GM12878 (cell line): ENCODE measurements at regions not wholly inside any gene's neighbourhood (a gene's known extent, or its start where the extent isn't known, plus 50 kb on each side); places are given as distances from the start of the nearest gene placed in this dataset.

Experiments
- ATAC-seq: fragments of 200-7000 bp; cut with Tn5 transposase; 3 replicates; pipeline ENCODE4 v1.9.1; 2020; ENCODE audit warnings: mild to moderate bottlenecking, moderate library complexity
- BruUV-seq: library from RNA; stranded (reverse); fragments of 400-500 nt; replicated peaks from 2 replicates; lab custom pipeline; 2021; lab: Mats Ljungman, UMichigan
- CTCF ChIA-PET: fragments of 300-600 bp; sonication (Branson Sonifier 250); formaldehyde crosslinking; extraction: SDS; loops from one replicate; lab custom pipeline; 2021; ENCODE audit warnings: inconsistent platforms; lab: Yijun Ruan, JAX
- POLR2A ChIA-PET: fragments of 350-600 bp; formaldehyde crosslinking; extraction: SDS; loops from one replicate; lab custom pipeline; 2021; ENCODE audit warnings: inconsistent platforms; lab: Charles Lee
- RAD21 ChIA-PET: fragments of 300-600 bp; sonication (Branson Sonifier 250); formaldehyde crosslinking; loops from one replicate; lab custom pipeline; 2023; ENCODE audit warnings: antibody characterized with exemption; ENCODE audit not compliant: unreplicated experiment; lab: Charles Lee
- SMC1A ChIA-PET: fragments of 300-600 bp; sonication (Branson Sonifier 250); formaldehyde crosslinking; loops from one replicate; lab custom pipeline; 2023; ENCODE audit not compliant: unreplicated experiment, uncharacterized antibody; lab: Charles Lee
- DNase-seq: peaks from one replicate; pipeline ENCODE4 v3.0.0-alpha.2; 2011; ENCODE audit warnings: low read depth, low spot score
- FAIRE-seq: peaks from 3 replicates; lab custom pipeline; 2011; peaks lifted over from hg19 to GRCh38; lab: Jason Lieb, UNC
- H2AFZ ChIP-seq: 2 replicates; pipeline ENCODE4 v1.6.0; 2011; ENCODE audit warnings: low read depth, low read length, control low read depth; ENCODE audit not compliant: control insufficient read depth
- H3K27ac ChIP-seq: 2 replicates; pipeline ENCODE4 v1.5.1; 2011; ENCODE audit warnings: control low read depth; ENCODE audit not compliant: control insufficient read depth, insufficient read depth
- H3K27me3 ChIP-seq, 2 experiments: replicated peaks in 1 of 2; 2 replicates each; pipeline versions ENCODE4 v1.6.0 to v1.6.1; 2011; ENCODE audit warnings: low read length in 1 of 2; ENCODE audit not compliant: control insufficient read depth in 2 of 2, insufficient read depth in 2 of 2
- H3K36me3 ChIP-seq, 2 experiments: 2 replicates each; pipeline ENCODE4 v1.5.1; 2011; ENCODE audit warnings: low read length in 1 of 2; ENCODE audit not compliant: control insufficient read depth in 2 of 2, insufficient read depth in 2 of 2
- H3K4me1 ChIP-seq: 2 replicates; pipeline ENCODE4 v1.6.1; 2011; ENCODE audit warnings: mild to moderate bottlenecking, low read length, moderate library complexity, mixed read lengths; ENCODE audit not compliant: control insufficient read depth, insufficient read depth
- H3K4me2 ChIP-seq: 2 replicates; pipeline ENCODE4 v1.6.0; 2011; ENCODE audit warnings: control low read depth; ENCODE audit not compliant: control insufficient read depth, insufficient read depth
- H3K4me3 ChIP-seq: fragments of 200-600 bp; sonication (generic); 2 replicates; pipeline ENCODE4 v1.5.1; 2016
- H3K79me2 ChIP-seq: 2 replicates; pipeline ENCODE4 v1.6.0; 2011; ENCODE audit warnings: low read length; ENCODE audit not compliant: control insufficient read depth, insufficient read depth
- H3K9ac ChIP-seq: 2 replicates; pipeline ENCODE4 v1.8.0; 2011; ENCODE audit warnings: low read length, control low read depth, mixed read lengths; ENCODE audit not compliant: control insufficient read depth, insufficient read depth
- H3K9me3 ChIP-seq: replicated peaks from 3 replicates; pipeline ENCODE4 v1.5.1; 2011; ENCODE audit warnings: mild to moderate bottlenecking, low read length; ENCODE audit not compliant: control insufficient read depth, insufficient read depth
- H4K20me1 ChIP-seq: 2 replicates; pipeline ENCODE4 v1.6.0; 2011; ENCODE audit not compliant: control insufficient read depth, insufficient read depth
- BHLHE40 ChIP-seq, 2 experiments: fragments of 450-650 bp in 1 of 2; IDR thresholded peaks; 2 replicates each; pipeline ENCODE4 v1.6.1; 2011 to 2017; ENCODE audit warnings: low read depth in 2 of 2, borderline replicate concordance in 1 of 2, improper control_type of control experiment in 1 of 2, low read length in 1 of 2, mild to moderate bottlenecking in 1 of 2
- CHD1 ChIP-seq: IDR thresholded peaks from 2 replicates; pipeline ENCODE4 v1.6.1; 2012; ENCODE audit warnings: low read depth, low read length, improper control_type of control experiment
- FOXK2 ChIP-seq: fragments of 450-650 bp; IDR thresholded peaks from 2 replicates; pipeline ENCODE4 v1.6.1; 2017; ENCODE audit warnings: mild to moderate bottlenecking, moderate library complexity
- HCFC1 ChIP-seq: fragments of 150-350 bp; IDR thresholded peaks from 2 replicates; pipeline ENCODE4 v1.6.1; 2014; ENCODE audit warnings: low read length
- SIN3A ChIP-seq: IDR thresholded peaks from 2 replicates; pipeline ENCODE4 v1.6.1; 2012; ENCODE audit warnings: low read depth, low read length, improper control_type of control experiment
- SPI1 ChIP-seq: IDR thresholded peaks from 2 replicates; pipeline ENCODE4 v1.6.1; 2011; ENCODE audit warnings: low read depth, mild to moderate bottlenecking, low read length, moderate library complexity, borderline replicate concordance; ENCODE audit not compliant: insufficient read depth
- WGBS: methylation state at CpG from one replicate; pipeline ENCODE4 v1.1.6; 2016; ENCODE audit warnings: low lambda C conversion rate; ENCODE audit not compliant: insufficient replicate concordance, insufficient coverage; ENCODE audit errors: missing lambda C conversion rate; 5-methylcytosine and 5-hydroxymethylcytosine counted together
- in situ Hi-C: fragments of 300-500 bp; cut with MboI; formaldehyde crosslinking; loops from 9 replicates; pipeline ENCODE4 v1.14.3; 2018; ENCODE audit warnings: mixed read lengths
- intact Hi-C: fragments of 100-400 bp; cut with micrococcal nuclease; formaldehyde crosslinking; loops from one replicate; pipeline ENCODE4 v1.14.2; 2022; ENCODE audit not compliant: unreplicated experiment
- TF ChIP-seq, protein P1 (sequence below): IDR thresholded peaks from 2 replicates; pipeline ENCODE4 v1.6.1; 2012; ENCODE audit warnings: low read length, inconsistent platforms
- TF ChIP-seq, protein P2 (sequence below), 3 experiments: IDR thresholded peaks in 2 of 3; conservative IDR thresholded peaks in 1 of 3; 2 replicates each; pipeline ENCODE4 v1.5.1; 2011; ENCODE audit warnings: low read depth in 3 of 3, low read length in 3 of 3, mild to moderate bottlenecking in 3 of 3, control low read depth in 2 of 3, moderate library complexity in 2 of 3, inconsistent platforms in 1 of 3, mixed read lengths in 1 of 3; ENCODE audit not compliant: control insufficient read depth in 2 of 3, insufficient read depth in 1 of 3; ENCODE audit errors: extremely low read depth in 1 of 3
- TF ChIP-seq, protein P3 (sequence below): fragments of 450-650 bp; formaldehyde crosslinking; IDR thresholded peaks from 2 replicates; pipeline ENCODE4 v1.5.0; 2022; ENCODE audit warnings: mild to moderate bottlenecking, missing genetic modification characterization

DNA sequence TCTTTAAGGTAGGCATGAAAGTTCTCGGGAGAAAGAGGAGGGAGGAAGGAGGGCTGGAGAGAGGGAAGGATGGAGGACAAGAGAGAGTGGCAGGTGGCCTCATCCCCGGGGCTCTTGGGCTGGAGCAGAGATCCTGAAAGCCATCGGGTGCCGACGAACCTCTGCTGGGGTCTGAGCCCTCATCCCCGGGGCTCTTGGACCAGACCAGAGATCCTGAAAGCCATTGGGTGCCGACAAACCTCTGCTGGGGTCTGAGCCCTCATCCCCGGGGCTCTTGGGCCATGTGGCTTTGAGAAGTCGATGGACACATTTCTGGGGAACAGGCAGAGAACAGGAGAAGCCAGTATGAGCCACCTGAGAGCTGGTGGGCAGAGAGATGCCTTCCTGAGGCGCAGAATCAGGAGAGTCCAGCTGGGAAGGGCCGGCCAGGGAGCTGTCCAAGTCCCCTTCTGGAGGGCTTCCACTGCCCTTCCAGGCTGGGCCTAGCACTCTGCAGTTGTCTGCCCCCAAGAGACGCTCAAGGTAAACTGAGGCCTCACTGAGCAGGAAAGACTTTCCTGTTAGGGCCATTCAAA is 1398.1 kb downstream of the BRD1 start:
- no peak for FAIRE-seq
- Histone ChIP-seq H3K36me3 (no peaks in the 10 kb centered on the region), H3K27ac (no peak overlapping the region), H3K4me2 (no peak overlapping the region), H2AFZ (no peak overlapping the region), H3K79me2 (no peaks in the 10 kb centered on the region), H3K4me3 (no peak overlapping the region), H3K4me1 (no peaks in the 10 kb centered on the region), H3K9me3 (no peaks in the 10 kb centered on the region; the same call in 2 of the 3 replicates), H3K27me3 (no peaks in the 10 kb centered on the region), H4K20me1 (no peaks in the 10 kb centered on the region), H3K9ac (no peak overlapping the region)
- POLR2A ChIA-PET = no interaction called here
- CTCF ChIA-PET = no interaction called here
- RAD21 ChIA-PET = no interaction called here
- 15% methylated on average over 11 of the region's 12 CpGs for WGBS
- intact Hi-C loops = no loop called here
- SMC1A ChIA-PET = no interaction called here
- TF ChIP-seq HCFC1 = no peak
- TF ChIP-seq, protein P1, sequence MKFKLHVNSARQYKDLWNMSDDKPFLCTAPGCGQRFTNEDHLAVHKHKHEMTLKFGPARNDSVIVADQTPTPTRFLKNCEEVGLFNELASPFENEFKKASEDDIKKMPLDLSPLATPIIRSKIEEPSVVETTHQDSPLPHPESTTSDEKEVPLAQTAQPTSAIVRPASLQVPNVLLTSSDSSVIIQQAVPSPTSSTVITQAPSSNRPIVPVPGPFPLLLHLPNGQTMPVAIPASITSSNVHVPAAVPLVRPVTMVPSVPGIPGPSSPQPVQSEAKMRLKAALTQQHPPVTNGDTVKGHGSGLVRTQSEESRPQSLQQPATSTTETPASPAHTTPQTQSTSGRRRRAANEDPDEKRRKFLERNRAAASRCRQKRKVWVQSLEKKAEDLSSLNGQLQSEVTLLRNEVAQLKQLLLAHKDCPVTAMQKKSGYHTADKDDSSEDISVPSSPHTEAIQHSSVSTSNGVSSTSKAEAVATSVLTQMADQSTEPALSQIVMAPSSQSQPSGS = no peak
- TF ChIP-seq, protein P2, sequence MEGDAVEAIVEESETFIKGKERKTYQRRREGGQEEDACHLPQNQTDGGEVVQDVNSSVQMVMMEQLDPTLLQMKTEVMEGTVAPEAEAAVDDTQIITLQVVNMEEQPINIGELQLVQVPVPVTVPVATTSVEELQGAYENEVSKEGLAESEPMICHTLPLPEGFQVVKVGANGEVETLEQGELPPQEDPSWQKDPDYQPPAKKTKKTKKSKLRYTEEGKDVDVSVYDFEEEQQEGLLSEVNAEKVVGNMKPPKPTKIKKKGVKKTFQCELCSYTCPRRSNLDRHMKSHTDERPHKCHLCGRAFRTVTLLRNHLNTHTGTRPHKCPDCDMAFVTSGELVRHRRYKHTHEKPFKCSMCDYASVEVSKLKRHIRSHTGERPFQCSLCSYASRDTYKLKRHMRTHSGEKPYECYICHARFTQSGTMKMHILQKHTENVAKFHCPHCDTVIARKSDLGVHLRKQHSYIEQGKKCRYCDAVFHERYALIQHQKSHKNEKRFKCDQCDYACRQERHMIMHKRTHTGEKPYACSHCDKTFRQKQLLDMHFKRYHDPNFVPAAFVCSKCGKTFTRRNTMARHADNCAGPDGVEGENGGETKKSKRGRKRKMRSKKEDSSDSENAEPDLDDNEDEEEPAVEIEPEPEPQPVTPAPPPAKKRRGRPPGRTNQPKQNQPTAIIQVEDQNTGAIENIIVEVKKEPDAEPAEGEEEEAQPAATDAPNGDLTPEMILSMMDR (IDR thresholded peaks at IDR 0.05 in 2 of 3, conservative IDR thresholded peaks at IDR 0.05 in 1 of 3; ENCODE audit: control insufficient read depth in 2 of 3, extremely low read depth in 1 of 3, insufficient read depth in 1 of 3, low read depth in 3 of 3, low read length in 3 of 3) = no peak
- TF ChIP-seq, protein P3, sequence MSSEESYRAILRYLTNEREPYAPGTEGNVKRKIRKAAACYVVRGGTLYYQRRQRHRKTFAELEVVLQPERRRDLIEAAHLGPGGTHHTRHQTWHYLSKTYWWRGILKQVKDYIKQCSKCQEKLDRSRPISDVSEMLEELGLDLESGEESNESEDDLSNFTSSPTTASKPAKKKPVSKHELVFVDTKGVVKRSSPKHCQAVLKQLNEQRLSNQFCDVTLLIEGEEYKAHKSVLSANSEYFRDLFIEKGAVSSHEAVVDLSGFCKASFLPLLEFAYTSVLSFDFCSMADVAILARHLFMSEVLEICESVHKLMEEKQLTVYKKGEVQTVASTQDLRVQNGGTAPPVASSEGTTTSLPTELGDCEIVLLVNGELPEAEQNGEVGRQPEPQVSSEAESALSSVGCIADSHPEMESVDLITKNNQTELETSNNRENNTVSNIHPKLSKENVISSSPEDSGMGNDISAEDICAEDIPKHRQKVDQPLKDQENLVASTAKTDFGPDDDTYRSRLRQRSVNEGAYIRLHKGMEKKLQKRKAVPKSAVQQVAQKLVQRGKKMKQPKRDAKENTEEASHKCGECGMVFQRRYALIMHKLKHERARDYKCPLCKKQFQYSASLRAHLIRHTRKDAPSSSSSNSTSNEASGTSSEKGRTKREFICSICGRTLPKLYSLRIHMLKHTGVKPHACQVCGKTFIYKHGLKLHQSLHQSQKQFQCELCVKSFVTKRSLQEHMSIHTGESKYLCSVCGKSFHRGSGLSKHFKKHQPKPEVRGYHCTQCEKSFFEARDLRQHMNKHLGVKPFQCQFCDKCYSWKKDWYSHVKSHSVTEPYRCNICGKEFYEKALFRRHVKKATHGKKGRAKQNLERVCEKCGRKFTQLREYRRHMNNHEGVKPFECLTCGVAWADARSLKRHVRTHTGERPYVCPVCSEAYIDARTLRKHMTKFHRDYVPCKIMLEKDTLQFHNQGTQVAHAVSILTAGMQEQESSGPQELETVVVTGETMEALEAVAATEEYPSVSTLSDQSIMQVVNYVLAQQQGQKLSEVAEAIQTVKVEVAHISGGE (CRISPR knock-in tag) = no peak
- TF ChIP-seq SPI1 = no peak
- TF ChIP-seq FOXK2 = no peak
- TF ChIP-seq BHLHE40 (IDR thresholded peaks at IDR 0.05; ENCODE audit: borderline replicate concordance in 1 of 2, low read depth in 2 of 2, low read length in 1 of 2) = no peak
- no peak for TF ChIP-seq SIN3A
- TF ChIP-seq CHD1 = no peak
- no peak for DNase-seq
- no peak for ATAC-seq
- in situ Hi-C loops = no loop called here
- BruUV-seq = no TSS peak
